ENCODE measurements at regions not wholly inside any gene's neighbourhood (a gene's known extent, or its start where the extent isn't known, plus 50 kb on each side); places are given as distances from the start of the nearest gene placed in this dataset.

GRCh38 chr3:124115279-124115678 lies 123.4 kb upstream of the ROPN1 start:
- TF ChIP-seq CTCF (IDR thresholded peaks at IDR 0.05) (no peak), POLR2A (IDR thresholded peaks at IDR 0.05) (no peak)
